IPS-18a (cell line): ENCODE measurements at regions not wholly inside any gene's neighbourhood (a gene's known extent, or its start where the extent isn't known, plus 50 kb on each side); places are given as distances from the start of the nearest gene placed in this dataset.

Experiments
- H3K27ac ChIP-seq: one replicate; pipeline ENCODE4 v1.5.1; 2013; ENCODE audit warnings: low read length
- H3K27me3 ChIP-seq: one replicate; pipeline ENCODE4 v1.6.1; 2013; ENCODE audit warnings: mild to moderate bottlenecking, low read length; ENCODE audit not compliant: control insufficient read depth, insufficient read depth
- H3K36me3 ChIP-seq: one replicate; pipeline ENCODE4 v1.6.1; 2013; ENCODE audit warnings: low read depth, low read length; ENCODE audit not compliant: control insufficient read depth
- H3K4me1 ChIP-seq: one replicate; pipeline ENCODE4 v1.6.1; 2013; ENCODE audit warnings: low read depth, low read length; ENCODE audit not compliant: control insufficient read depth
- H3K4me3 ChIP-seq: one replicate; pipeline ENCODE4 v1.5.1; 2013; ENCODE audit warnings: low read length
- H3K9ac ChIP-seq: one replicate; pipeline ENCODE4 v1.6.1; 2013; ENCODE audit warnings: mild to moderate bottlenecking, low read length, moderate library complexity
- H3K9me3 ChIP-seq: one replicate; pipeline ENCODE4 v1.6.1; 2013; ENCODE audit warnings: low read depth, low read length; ENCODE audit not compliant: control insufficient read depth

- H3K27ac ChIP-seq = no peak overlapping the region
- H3K9ac ChIP-seq = no peak overlapping the region
- H3K36me3 ChIP-seq = no peaks in the 10 kb centered on the region
- H3K4me1 ChIP-seq = peaks cover 11% of the 10 kb centered on the region
- no peak overlapping the region for H3K4me3 ChIP-seq
- H3K9me3 ChIP-seq = no peaks in the 10 kb centered on the region
- no peaks in the 10 kb centered on the region for H3K27me3 ChIP-seq
Measured at GRCh38 chr22:48256776-48257684, 1494.6 kb downstream of the TBC1D22A start.

- no peak overlapping the region for H3K9ac ChIP-seq
- no peak overlapping the region for H3K27ac ChIP-seq
- no peaks in the 10 kb centered on the region for H3K36me3 ChIP-seq
- no peak overlapping the region for H3K4me3 ChIP-seq
- H3K9me3 ChIP-seq = no peaks in the 10 kb centered on the region
- H3K4me1 ChIP-seq = peaks cover 11% of the 10 kb centered on the region
- no peaks in the 10 kb centered on the region for H3K27me3 ChIP-seq
Measured at GRCh38 chr22:48256041-48256739, 1493.7 kb downstream of the TBC1D22A start.

- Histone ChIP-seq H3K4me1 (peaks cover 11% of the 10 kb centered on the region), H3K9me3 (no peaks in the 10 kb centered on the region), H3K9ac (no peak overlapping the region), H3K36me3 (no peaks in the 10 kb centered on the region), H3K27ac (no peak overlapping the region), H3K4me3 (no peak overlapping the region), H3K27me3 (no peaks in the 10 kb centered on the region)
Measured at GRCh38 chr22:48254311-48254873, 1491.9 kb downstream of the TBC1D22A start.

GRCh38 chr22:48253573-48253972 is 1491.1 kb downstream of the TBC1D22A start:
- H3K36me3 ChIP-seq = no peaks in the 10 kb centered on the region
- H3K27ac ChIP-seq = no peak overlapping the region
- no peaks in the 10 kb centered on the region for H3K27me3 ChIP-seq
- H3K4me3 ChIP-seq = no peak overlapping the region
- H3K9ac ChIP-seq = no peak overlapping the region
- no peaks in the 10 kb centered on the region for H3K9me3 ChIP-seq
- peaks cover 11% of the 10 kb centered on the region for H3K4me1 ChIP-seq

GRCh38 chr22:48253136-48253535 is 1490.7 kb downstream of the TBC1D22A start:
- no peaks in the 10 kb centered on the region for H3K9me3 ChIP-seq
- H3K4me1 ChIP-seq = peaks cover 11% of the 10 kb centered on the region
- H3K27ac ChIP-seq = no peak overlapping the region
- H3K36me3 ChIP-seq = no peaks in the 10 kb centered on the region
- H3K9ac ChIP-seq = no peak overlapping the region
- no peaks in the 10 kb centered on the region for H3K27me3 ChIP-seq
- no peak overlapping the region for H3K4me3 ChIP-seq

GRCh38 chr22:48251629-48252028 is 1489.2 kb downstream of the TBC1D22A start:
- Histone ChIP-seq H3K9ac (no peak overlapping the region), H3K27ac (no peak overlapping the region)

GRCh38 chr22:48250937-48251530 is 1488.6 kb downstream of the TBC1D22A start:
- H3K27ac ChIP-seq = no peak overlapping the region

More at GRCh38 chr22:48251629-48252028, 1489.2 kb downstream of the TBC1D22A start:
- Histone ChIP-seq H3K4me3 (no peak overlapping the region), H3K36me3 (no peaks in the 10 kb centered on the region), H3K9me3 (no peaks in the 10 kb centered on the region), H3K4me1 (peaks cover 11% of the 10 kb centered on the region), H3K27me3 (no peaks in the 10 kb centered on the region)

GRCh38 chr22:48250286-48250895 is 1487.9 kb downstream of the TBC1D22A start:
- Histone ChIP-seq H3K27ac (no peak overlapping the region), H3K36me3 (no peaks in the 10 kb centered on the region), H3K9ac (no peak overlapping the region), H3K4me3 (no peak overlapping the region), H3K27me3 (no peaks in the 10 kb centered on the region), H3K4me1 (peaks cover 11% of the 10 kb centered on the region), H3K9me3 (no peaks in the 10 kb centered on the region)

More at GRCh38 chr22:48250937-48251530, 1488.6 kb downstream of the TBC1D22A start:
- peaks cover 11% of the 10 kb centered on the region for H3K4me1 ChIP-seq
- no peak overlapping the region for H3K4me3 ChIP-seq
- no peaks in the 10 kb centered on the region for H3K27me3 ChIP-seq
- H3K9ac ChIP-seq = no peak overlapping the region
- no peaks in the 10 kb centered on the region for H3K36me3 ChIP-seq
- H3K9me3 ChIP-seq = no peaks in the 10 kb centered on the region

DNA sequence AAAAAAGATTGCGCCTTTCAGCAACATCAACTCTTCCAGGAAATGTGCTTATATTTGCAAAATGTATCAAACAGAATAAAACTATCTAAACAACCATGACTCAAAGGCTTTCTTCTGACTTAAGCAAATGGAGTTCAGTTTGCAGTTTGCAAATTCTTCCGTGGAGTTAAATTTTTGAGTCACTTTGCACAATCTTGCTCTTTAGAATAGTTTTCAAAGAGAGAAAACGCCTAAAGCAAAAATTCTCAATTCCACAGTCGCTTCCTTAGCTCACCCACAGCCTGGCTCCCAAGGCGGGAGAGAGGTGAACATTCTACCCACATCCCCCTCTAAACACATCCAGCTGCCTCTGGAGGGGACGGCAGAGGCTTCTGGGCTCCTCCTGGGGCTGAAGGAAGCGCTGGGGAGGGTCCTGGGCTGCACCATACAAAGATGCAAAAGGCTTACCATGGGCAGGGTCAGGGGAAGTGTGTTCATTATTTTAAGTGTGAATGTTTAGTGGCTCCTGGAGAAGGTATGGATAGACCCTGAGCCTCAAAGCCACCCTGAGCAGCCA is 1487.3 kb downstream of the TBC1D22A start:
- peaks cover 10% of the 10 kb centered on the region for H3K4me1 ChIP-seq
- no peaks in the 10 kb centered on the region for H3K9me3 ChIP-seq
- H3K36me3 ChIP-seq = no peaks in the 10 kb centered on the region
- H3K4me3 ChIP-seq = no peak overlapping the region
- H3K9ac ChIP-seq = no peak overlapping the region
- H3K27ac ChIP-seq = no peak overlapping the region
- no peaks in the 10 kb centered on the region for H3K27me3 ChIP-seq

DNA sequence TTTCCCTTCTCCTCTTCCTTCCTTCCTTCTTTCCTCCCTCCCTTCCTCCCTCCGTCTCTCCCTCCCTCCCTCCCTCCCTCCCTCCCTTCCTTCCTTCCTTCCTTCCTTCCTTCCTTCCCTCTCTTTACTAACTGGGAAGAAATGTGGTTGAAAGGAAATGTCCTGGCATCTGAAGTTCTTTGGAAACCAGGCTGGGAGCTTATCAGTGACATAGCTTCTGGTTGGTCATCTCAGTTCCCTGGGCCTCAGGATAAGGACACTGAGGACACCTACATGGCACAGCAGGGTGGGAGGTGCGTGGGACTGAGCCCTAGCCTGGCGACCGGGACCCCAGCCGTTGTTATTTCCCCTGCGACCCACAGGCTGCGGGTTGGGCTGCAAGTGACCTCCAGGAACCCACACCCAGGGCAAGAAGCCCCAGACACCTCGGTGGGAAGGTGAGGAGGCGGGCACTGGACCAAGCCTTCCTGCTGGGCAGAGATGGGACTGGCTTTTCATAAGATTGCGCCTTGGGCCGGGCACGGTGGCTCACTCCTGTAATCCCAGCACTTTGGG is 1486.5 kb downstream of the TBC1D22A start:
- peaks cover 2% of the 10 kb centered on the region for H3K4me1 ChIP-seq
- H3K9me3 ChIP-seq = no peaks in the 10 kb centered on the region

More for the DNA sequence above, 1486.5 kb downstream of the TBC1D22A start:
- Histone ChIP-seq H3K27ac (no peak overlapping the region), H3K36me3 (no peaks in the 10 kb centered on the region), H3K9ac (no peak overlapping the region), H3K4me3 (no peak overlapping the region), H3K27me3 (no peaks in the 10 kb centered on the region)
